H7 (cell line): ENCODE measurements at regions not wholly inside any gene's neighbourhood (a gene's known extent, or its start where the extent isn't known, plus 50 kb on each side); places are given as distances from the start of the nearest gene placed in this dataset.
"Not testable (repeated sequence)": the region's sequence is repeated elsewhere in the genome, so short reads cannot be mapped to it uniquely, and the experiment has no call there.

Experiments
- DNase-seq: peaks from one replicate; pipeline ENCODE4 v3.0.0; 2012
- H3K27me3 ChIP-seq: 2 replicates; pipeline ENCODE4 v1.6.0; 2011; ENCODE audit warnings: mild to moderate bottlenecking, low read length; ENCODE audit not compliant: control insufficient read depth, insufficient read depth
- H3K36me3 ChIP-seq: replicated peaks from 2 replicates; pipeline ENCODE4 v1.5.1; 2011; ENCODE audit warnings: low read length; ENCODE audit not compliant: control insufficient read depth, insufficient read depth
- H3K4me3 ChIP-seq: 2 replicates; pipeline ENCODE4 v1.5.1; 2011; ENCODE audit warnings: low read depth, mild to moderate bottlenecking, control low read depth, low read length, moderate library complexity; ENCODE audit not compliant: insufficient read depth

GRCh38 chr5:29485333-29485732 is 1708.2 kb upstream of the CDH6 start:
- Histone ChIP-seq H3K27me3 (no peaks in the 10 kb centered on the region), H3K4me3 (no peak overlapping the region), H3K36me3 (no peaks in the 10 kb centered on the region)
- DNase-seq: no peak

- no peaks in the 10 kb centered on the region for H3K36me3 ChIP-seq
- no peaks in the 10 kb centered on the region for H3K27me3 ChIP-seq
- DNase-seq: no peak
- H3K4me3 ChIP-seq: no peak overlapping the region
These were observed 1723.9 kb upstream of the CDH6 start for GRCh38 chr5:29469581-29469980.

- no peak overlapping the region for H3K4me3 ChIP-seq
- H3K36me3 ChIP-seq: no peaks in the 10 kb centered on the region
- H3K27me3 ChIP-seq: no peaks in the 10 kb centered on the region
- DNase-seq: no peak
These were observed 1731.2 kb upstream of the CDH6 start for GRCh38 chr5:29462241-29462640.

DNA sequence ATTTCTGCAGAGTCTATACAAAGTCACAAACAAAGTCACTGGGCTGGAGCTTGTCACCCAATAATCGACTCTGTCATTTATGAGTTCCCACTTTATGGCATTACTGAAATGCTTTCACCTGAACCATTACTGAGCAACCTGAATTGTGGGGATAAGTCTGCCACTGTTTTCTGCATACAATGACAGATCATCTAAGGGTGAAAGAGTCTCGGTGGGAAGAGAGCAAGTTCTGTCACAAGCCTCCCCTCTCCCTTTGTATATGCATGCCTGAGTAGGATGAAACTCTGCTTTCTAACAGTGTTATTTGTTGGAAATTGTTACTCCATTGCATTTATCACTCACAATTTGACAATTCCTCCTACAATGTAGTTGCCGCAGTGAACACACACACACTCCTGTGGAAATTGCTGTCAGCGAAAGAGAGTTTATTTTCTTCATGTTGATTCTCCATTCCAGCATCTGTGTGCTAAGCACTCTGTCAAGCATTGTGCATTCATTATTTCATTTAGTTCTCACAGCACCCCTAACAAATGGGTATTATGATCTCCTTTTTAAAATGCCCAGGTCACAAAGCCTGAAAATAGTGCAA is 1732.4 kb upstream of the CDH6 start:
- no peak for DNase-seq

DNA sequence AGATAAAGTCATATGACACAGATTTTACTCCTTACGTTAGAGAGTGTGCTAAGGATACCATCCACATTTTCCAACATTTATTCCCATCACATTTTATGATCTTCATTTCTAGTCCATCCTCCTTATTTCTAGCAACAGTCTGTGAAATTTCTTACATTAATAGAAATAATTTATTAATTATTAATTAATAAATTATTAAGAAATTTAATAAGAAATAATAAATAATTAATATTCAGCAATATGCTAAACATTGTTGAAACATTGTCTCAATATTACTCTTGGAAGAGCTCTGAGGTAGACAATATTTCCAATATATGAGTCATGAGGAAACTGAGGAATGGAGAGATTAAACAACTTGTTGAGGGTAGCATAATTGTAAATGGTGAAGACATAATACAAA is 1742.5 kb upstream of the CDH6 start:
- not testable (repeated sequence) for H3K36me3 ChIP-seq, DNase-seq, H3K27me3 ChIP-seq, H3K4me3 ChIP-seq

More for the DNA sequence above, 1732.4 kb upstream of the CDH6 start:
- H3K4me3 ChIP-seq: no peak overlapping the region
- H3K27me3 ChIP-seq: no peaks in the 10 kb centered on the region
- no peaks in the 10 kb centered on the region for H3K36me3 ChIP-seq

- H3K27me3 ChIP-seq: no peaks in the 10 kb centered on the region
- no peaks in the 10 kb centered on the region for H3K36me3 ChIP-seq
- DNase-seq: no peak
- H3K4me3 ChIP-seq: no peak overlapping the region
These were observed 1778.8 kb upstream of the CDH6 start for GRCh38 chr5:29414681-29415080.

DNA sequence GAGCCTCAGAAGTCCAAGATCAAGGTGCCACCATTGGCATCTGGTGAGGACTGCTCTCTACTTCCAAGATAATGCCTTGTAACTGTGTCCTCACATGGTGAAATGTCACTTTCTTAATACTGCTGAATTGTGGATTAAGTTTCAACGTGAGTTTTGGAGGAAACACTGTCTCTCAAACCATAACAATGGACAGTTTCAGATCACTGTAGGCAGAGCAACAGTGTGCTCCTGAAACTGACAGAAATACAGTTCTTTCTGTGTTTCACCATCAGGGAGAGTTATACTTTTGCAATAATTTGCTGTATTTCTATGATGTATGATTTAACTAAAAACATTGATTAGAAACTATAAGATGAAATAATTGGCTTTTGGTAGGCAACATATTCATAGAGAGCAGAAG is 1780.5 kb upstream of the CDH6 start:
- Histone ChIP-seq H3K36me3 (no peaks in the 10 kb centered on the region), H3K4me3 (no peak overlapping the region), H3K27me3 (no peaks in the 10 kb centered on the region)
- DNase-seq: no peak

DNA sequence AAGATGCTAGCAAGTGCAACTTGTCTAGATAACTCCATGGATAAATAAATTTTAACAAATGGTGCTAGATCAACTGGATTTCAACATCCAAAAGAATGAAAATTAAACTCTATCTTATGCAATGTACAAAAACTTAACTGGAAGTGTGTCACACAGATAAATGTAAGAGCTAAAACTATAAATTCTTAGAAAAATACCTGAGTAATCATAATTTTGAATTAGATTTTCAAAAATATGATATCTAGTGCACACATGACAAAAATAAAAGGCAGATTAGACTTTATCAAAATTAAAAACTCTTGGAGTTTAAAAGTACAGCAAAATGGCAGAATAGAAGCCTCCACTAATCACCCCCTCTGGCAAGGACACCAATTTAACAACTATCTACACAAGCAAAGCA is 1791.2 kb upstream of the CDH6 start:
- no peaks in the 10 kb centered on the region for H3K27me3 ChIP-seq
- DNase-seq: no peak
- no peaks in the 10 kb centered on the region for H3K36me3 ChIP-seq
- no peak overlapping the region for H3K4me3 ChIP-seq

- Histone ChIP-seq H3K27me3 (no peaks in the 10 kb centered on the region), H3K36me3 (no peaks in the 10 kb centered on the region), H3K4me3 (no peak overlapping the region)
- DNase-seq: no peak
These were observed 1803.5 kb upstream of the CDH6 start for GRCh38 chr5:29389993-29390392.

DNA sequence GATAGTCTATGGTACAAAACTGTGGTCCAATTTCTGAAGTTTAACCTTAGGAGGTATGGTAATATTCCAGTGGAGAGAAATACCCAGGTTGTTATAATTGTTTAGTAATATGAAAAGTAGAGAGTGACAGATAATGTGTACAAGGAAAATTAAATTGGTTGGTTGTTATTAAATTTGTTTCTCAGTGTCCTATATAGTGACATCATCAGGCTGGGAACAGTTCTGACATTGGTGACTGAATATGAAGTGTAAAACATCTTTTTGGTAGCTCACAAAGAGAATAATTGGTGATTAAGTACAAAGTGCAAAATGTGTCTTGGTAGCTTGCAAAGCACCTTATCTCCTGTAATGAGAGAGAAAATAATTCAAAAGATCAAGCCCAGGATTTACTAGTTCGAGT is 1806.1 kb upstream of the CDH6 start:
- Histone ChIP-seq H3K4me3 (no peak overlapping the region), H3K27me3 (no peaks in the 10 kb centered on the region), H3K36me3 (no peaks in the 10 kb centered on the region)
- DNase-seq: no peak

DNA sequence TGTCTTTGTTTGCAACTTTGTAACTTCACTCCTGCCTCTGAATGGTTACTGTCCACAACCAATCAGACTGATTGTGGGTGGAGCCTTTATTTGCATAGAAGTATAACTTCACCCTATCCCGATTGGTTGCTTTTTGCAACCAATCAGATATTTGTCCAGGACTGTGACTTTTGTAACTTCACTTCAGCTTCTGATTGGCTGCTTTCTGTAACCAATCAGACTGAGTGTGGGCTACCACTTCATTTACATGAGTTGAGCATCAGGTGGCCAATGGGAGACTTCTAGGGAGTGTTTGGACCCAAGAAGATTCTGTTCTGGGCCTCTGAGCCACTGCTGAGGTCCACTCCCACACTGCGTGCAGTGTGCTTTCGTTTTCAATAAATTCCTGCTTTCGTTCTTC is 1810.7 kb upstream of the CDH6 start:
- Histone ChIP-seq H3K36me3 (no peaks in the 10 kb centered on the region), H3K27me3 (no peaks in the 10 kb centered on the region), H3K4me3 (no peak overlapping the region)
- no peak for DNase-seq

DNA sequence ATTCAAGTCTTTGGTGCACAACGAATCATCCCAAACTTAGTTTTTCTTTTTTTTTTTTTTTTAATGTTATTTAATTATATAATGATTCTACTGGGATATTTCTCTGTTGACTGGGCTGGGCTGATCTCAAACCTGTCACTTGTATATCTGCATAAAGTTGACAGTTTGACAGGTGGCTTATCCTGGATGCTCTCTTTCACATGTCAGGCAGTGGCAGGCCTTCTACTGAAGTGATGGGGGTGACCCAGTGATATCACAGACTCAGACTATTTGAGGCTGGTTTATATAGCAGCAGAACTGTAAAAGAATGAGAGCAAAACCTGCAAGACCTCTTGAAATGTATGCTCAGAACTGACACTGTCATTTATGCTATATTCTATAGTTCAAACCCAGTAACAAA is 1813.5 kb upstream of the CDH6 start:
- no peaks in the 10 kb centered on the region for H3K27me3 ChIP-seq
- H3K36me3 ChIP-seq: no peaks in the 10 kb centered on the region
- DNase-seq: no peak
- no peak overlapping the region for H3K4me3 ChIP-seq

GRCh38 chr5:29379619-29380018 is 1813.9 kb upstream of the CDH6 start:
- no peak for DNase-seq
- Histone ChIP-seq H3K36me3 (no peaks in the 10 kb centered on the region), H3K27me3 (no peaks in the 10 kb centered on the region), H3K4me3 (no peak overlapping the region)

DNA sequence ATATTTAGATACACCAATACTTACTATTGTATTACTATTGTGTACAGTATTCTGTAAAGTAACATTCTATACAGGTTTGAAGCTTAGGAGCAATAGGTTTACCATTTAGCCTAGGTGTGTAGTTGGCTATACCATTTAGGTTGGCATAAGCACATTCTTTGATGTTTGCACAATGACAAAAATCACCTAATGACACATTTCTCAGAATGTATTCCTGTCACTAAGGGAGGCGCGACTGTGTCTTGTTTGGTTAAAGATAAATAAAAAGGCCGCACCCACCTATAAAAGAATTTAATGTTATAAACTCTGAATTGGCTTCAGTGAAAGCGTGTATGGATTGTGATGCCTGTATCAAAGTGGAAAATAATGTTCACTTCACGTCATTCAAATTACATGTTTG is 1815.4 kb upstream of the CDH6 start:
- no peaks in the 10 kb centered on the region for H3K36me3 ChIP-seq
- no peak overlapping the region for H3K4me3 ChIP-seq
- no peak for DNase-seq
- H3K27me3 ChIP-seq: no peaks in the 10 kb centered on the region

GRCh38 chr5:29370248-29370647 is 1823.2 kb upstream of the CDH6 start:
- no peaks in the 10 kb centered on the region for H3K36me3 ChIP-seq
- DNase-seq: no peak
- no peak overlapping the region for H3K4me3 ChIP-seq
- H3K27me3 ChIP-seq: no peaks in the 10 kb centered on the region

DNA sequence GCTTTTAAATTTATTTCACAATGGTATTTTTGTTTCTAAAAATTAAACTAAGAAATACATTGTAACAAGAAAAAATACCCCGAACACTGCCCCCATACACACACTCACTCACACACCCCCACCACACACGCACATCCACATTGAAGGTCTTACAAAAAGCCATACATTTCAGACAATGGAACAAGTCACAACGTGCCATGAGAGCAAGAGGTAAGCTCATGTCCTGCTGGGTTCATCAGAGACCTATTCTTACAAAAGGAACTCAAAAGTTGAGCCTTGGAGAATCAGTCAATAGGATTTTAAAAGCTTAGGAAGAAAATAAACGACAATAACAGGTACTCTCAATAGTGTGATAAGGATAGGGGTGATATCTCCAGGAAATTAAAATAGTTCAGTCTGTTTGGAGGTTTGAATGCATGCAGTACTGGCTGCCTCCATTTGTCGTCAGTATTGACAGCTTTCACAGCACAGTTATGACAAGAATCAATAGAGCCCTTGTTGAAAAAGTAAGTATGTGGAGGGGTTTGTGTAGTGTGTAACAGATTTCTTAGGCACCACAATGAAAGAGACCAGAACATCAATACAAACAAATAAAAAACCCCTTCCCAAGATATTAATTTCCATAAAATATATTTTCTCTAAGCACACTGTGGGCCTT is 1826.2 kb upstream of the CDH6 start:
- no peak overlapping the region for H3K4me3 ChIP-seq
- H3K36me3 ChIP-seq: no peaks in the 10 kb centered on the region
- H3K27me3 ChIP-seq: no peaks in the 10 kb centered on the region
- no peak for DNase-seq
